Tibial artery (tissue), 4 donors: ENCODE measurements at regions not wholly inside any gene's neighbourhood (a gene's known extent, or its start where the extent isn't known, plus 50 kb on each side); places are given as distances from the start of the nearest gene placed in this dataset.
"Not testable (repeated sequence)": the region's sequence is repeated elsewhere in the genome, so short reads cannot be mapped to it uniquely, and the experiment has no call there.

Source experiments
- DNase-seq, 2 donors: peaks; one replicate each; pipeline ENCODE4 v3.0.0-alpha.2; 2019
- H3K27ac ChIP-seq, 2 donors: fragments of 200-600 bp; sonication (generic) in 1 of 2; 1 replicate in 1 of 2; 2 replicates in 1 of 2; pipeline ENCODE4 v1.5.1; 2018 to 2019; ENCODE audit warnings: mild to moderate bottlenecking in 1 of 2
- H3K27me3 ChIP-seq, 2 donors: fragments of 200-600 bp; sonication (generic) in 1 of 2; one replicate each; pipeline versions ENCODE4 v1.5.1 to v1.6.0; 2016 to 2019
- H3K36me3 ChIP-seq, 3 donors: fragments of 200-600 bp; sonication (generic) in 2 of 3; one replicate each; pipeline ENCODE4 v1.5.1; 2016 to 2019; ENCODE audit warnings: mild to moderate bottlenecking in 2 of 3
- H3K4me1 ChIP-seq, 4 donors: fragments of 200-600 bp; sonication (generic) in 2 of 4; 1 replicate in 3 of 4; 2 replicates in 1 of 4; pipeline ENCODE4 v1.5.1; 2016 to 2019
- H3K4me3 ChIP-seq, 2 donors: fragments of 200-600 bp; sonication (generic) in 1 of 2; 1 replicate in 1 of 2; 2 replicates in 1 of 2; pipeline ENCODE4 v1.5.1; 2018 to 2019; ENCODE audit warnings: mild to moderate bottlenecking in 2 of 2
- H3K9me3 ChIP-seq, 3 donors: fragments of 200-600 bp; sonication (generic) in 1 of 3; one replicate each; pipeline ENCODE4 v1.5.1; 2016 to 2019
- CTCF ChIP-seq, 2 experiments: fragments of 200-600 bp in 1 of 2; fragments of 450-650 bp in 1 of 2; IDR thresholded peaks; one replicate each; pipeline ENCODE4 v1.5.1; 2017 to 2019; ENCODE audit warnings: antibody characterized with exemption in 2 of 2, mild to moderate bottlenecking in 1 of 2, moderate library complexity in 1 of 2
- intact Hi-C: fragments of 100-400 bp; cut with DNase I; formaldehyde crosslinking; loops from one replicate; pipeline ENCODE4 v1.15.0; 2023; ENCODE audit warnings: low total_unique reads

- Histone ChIP-seq H3K27me3 (no peaks in the 10 kb centered on the region), H3K27ac (peak overlapping the region; percentile 54 to 73), H3K4me3 (peak overlapping the region; percentile 11 to 38), H3K36me3 (no peaks in the 10 kb centered on the region), H3K4me1 (peaks cover 0 to 31% (median 3%) of the 10 kb centered on the region in 4 donors), H3K9me3 (no peaks in the 10 kb centered on the region)
- intact Hi-C loops = loop anchor here (10.0 kb wide), 1 partner anchor 100 kb away; the partner anchor contains the start of gene RGS2
- DNase-seq = peak; percentile 34 to 71
- TF ChIP-seq CTCF (IDR thresholded peaks at IDR 0.05) = no peak
Measured at GRCh38 chr1:192904438-192904895, 95.6 kb downstream of the RGS2 start.

- intact Hi-C loops = loop anchor here (10.0 kb wide), 1 partner anchor 100 kb away; the partner anchor contains the start of gene RGS2
- no peak for DNase-seq
- peaks cover 0 to 31% (median 3%) of the 10 kb centered on the region in 4 donors for H3K4me1 ChIP-seq
- H3K27me3 ChIP-seq = no peaks in the 10 kb centered on the region
- no peak for TF ChIP-seq CTCF (IDR thresholded peaks at IDR 0.05)
- H3K36me3 ChIP-seq = no peaks in the 10 kb centered on the region
- no peaks in the 10 kb centered on the region for H3K9me3 ChIP-seq
- H3K27ac ChIP-seq = peak overlapping the region; percentile 54 to 73
- peak overlapping the region; percentile 11 to 38 for H3K4me3 ChIP-seq
Measured at GRCh38 chr1:192905049-192905448, 96.2 kb downstream of the RGS2 start.

GRCh38 chr1:192906334-192906733 is 97.5 kb downstream of the RGS2 start:
- DNase-seq = no peak
- Histone ChIP-seq H3K4me3 (no peak overlapping the region), H3K36me3 (no peaks in the 10 kb centered on the region), H3K4me1 (peaks cover 0 to 31% (median 3%) of the 10 kb centered on the region in 4 donors), H3K27ac (no peak overlapping the region), H3K27me3 (no peaks in the 10 kb centered on the region), H3K9me3 (no peaks in the 10 kb centered on the region)
- no peak for TF ChIP-seq CTCF (IDR thresholded peaks at IDR 0.05)
- intact Hi-C loops = loop anchor here (10.0 kb wide), 1 partner anchor 102 kb away; the partner anchor contains the start of gene RGS2

GRCh38 chr1:192907545-192908243 is 98.9 kb downstream of the RGS2 start:
- intact Hi-C loops = loop anchor here (10.0 kb wide), 1 partner anchor 103 kb away; the partner anchor contains the start of gene RGS2
- Histone ChIP-seq H3K27ac (peak overlapping the region; percentile 15 to 35), H3K36me3 (no peaks in the 10 kb centered on the region), H3K4me1 (peaks cover 0 to 31% (median 3%) of the 10 kb centered on the region in 4 donors), H3K4me3 (no peak overlapping the region), H3K27me3 (no peaks in the 10 kb centered on the region), H3K9me3 (no peaks in the 10 kb centered on the region)
- no peak for DNase-seq
- no peak for TF ChIP-seq CTCF (IDR thresholded peaks at IDR 0.05)

- DNase-seq, H3K36me3 ChIP-seq, H3K27ac ChIP-seq, H3K27me3 ChIP-seq, H3K4me3 ChIP-seq, intact Hi-C loops, H3K9me3 ChIP-seq: not testable (repeated sequence)
- peaks cover 0 to 24% (median 4%) of the 10 kb centered on the region in 4 donors for H3K4me1 ChIP-seq
Measured at GRCh38 chr1:192911896-192912656, 103.2 kb downstream of the RGS2 start.

- intact Hi-C loops = no loop called here
Measured at GRCh38 chr1:192913683-192914082, 104.8 kb downstream of the RGS2 start.

More at GRCh38 chr1:192913683-192914082, 104.8 kb downstream of the RGS2 start:
- TF ChIP-seq CTCF (IDR thresholded peaks at IDR 0.05) = no peak
- DNase-seq = no peak
- Histone ChIP-seq H3K4me3 (no peak overlapping the region), H3K4me1 (peaks cover 0 to 15% (median 4%) of the 10 kb centered on the region in 4 donors), H3K36me3 (no peaks in the 10 kb centered on the region), H3K27me3 (no peaks in the 10 kb centered on the region), H3K27ac (peak overlapping the region in 1 of 2 donors; percentile 30), H3K9me3 (no peaks in the 10 kb centered on the region)
